ENCODE measurements at regions not wholly inside any gene's neighbourhood (a gene's known extent, or its start where the extent isn't known, plus 50 kb on each side); places are given as distances from the start of the nearest gene placed in this dataset.

DNA sequence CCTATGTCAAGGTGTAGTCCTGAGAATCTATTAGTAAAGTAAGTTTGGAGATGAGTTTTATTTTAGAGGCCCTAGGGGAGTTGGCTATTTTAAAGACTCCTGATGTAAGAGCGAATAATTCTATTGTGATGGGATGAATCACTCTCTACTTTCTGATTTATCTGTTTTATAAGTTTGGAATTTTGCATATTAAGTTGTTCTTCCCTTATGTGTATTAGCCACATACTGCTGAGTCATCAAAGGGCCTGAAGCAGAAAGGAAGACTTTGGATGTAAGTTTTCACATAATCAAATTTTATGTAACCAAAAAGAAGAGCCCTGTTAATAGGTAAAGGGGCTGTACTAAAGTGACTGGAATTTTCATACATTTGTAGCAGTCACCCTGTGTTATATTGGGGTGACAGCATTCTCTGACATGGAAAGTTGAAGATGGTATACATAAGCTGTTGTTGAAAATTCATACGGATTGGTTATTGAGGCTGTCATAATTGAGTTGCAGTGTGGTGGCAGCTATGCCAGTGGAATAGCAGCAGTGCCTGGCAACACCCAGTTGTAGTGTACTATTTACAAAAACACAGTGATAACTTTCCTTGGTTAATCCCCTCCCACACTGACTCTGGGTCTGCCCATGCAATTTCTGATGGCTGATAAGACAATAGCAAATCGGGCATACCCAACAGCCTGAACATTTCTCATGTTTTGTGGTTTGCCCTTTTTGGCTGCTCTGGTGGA is 90.6 kb upstream of the NTM start:
- Mint-ChIP-seq H3K27me3 (no peaks in the 10 kb centered on the region), H3K27ac (no peak overlapping the region), H3K4me1 (no peaks in the 10 kb centered on the region), H3K4me3 (no peak overlapping the region), H3K9me3 (no peaks in the 10 kb centered on the region), H3K36me3 (no peaks in the 10 kb centered on the region)
- CTCF ChIA-PET: no interaction called here
- DNase-seq: no peak

DNA sequence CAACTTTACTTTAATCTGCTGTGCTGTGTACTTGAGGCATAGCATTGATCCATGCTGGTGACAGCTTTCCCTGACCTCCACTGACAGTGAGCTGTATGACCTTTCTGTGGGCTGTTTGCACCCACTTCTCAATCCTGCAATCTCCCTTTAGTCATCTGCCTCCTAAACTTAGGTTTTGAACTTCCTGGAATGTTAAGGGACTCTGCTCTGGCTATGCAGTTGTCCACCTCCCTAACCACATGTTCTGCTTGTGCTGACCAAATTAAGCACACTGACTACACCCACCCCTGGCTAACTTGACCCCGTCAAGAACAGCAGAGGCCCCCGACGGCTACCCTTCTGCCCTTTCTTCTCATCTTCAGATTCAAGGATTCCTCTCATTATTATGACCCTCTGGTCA is 89.1 kb upstream of the NTM start:
- Mint-ChIP-seq H3K36me3 (no peaks in the 10 kb centered on the region), H3K9me3 (no peaks in the 10 kb centered on the region), H3K27me3 (no peaks in the 10 kb centered on the region), H3K4me3 (no peak overlapping the region), H3K4me1 (no peaks in the 10 kb centered on the region), H3K27ac (no peak overlapping the region)
- CTCF ChIA-PET: no interaction called here
- DNase-seq: no peak

DNA sequence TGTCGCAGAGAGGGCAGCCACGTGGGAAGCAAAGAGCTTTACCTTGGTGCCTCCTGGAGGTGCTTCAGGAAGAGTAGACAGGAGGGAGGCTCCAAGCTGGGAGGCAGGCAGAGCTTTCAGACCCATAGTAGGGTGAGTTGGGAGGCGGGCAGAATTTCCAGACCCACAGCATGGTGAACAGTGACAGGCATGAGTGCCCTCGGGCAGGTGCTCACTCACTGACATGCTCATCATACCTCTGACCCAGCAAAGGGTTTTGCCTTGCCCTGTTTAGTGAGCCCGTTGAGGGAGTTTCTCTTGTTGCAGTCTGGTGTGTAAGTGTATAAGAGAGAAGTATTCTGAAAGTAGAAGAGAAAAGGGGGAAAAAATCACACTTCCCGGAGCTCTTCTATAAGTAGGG is 86.4 kb upstream of the NTM start:
- H3K9me3 Mint-ChIP-seq: no peaks in the 10 kb centered on the region
- DNase-seq: no peak
- H3K4me3 Mint-ChIP-seq: no peak overlapping the region
- CTCF ChIA-PET: no interaction called here
- no peaks in the 10 kb centered on the region for H3K27me3 Mint-ChIP-seq
- no peaks in the 10 kb centered on the region for H3K36me3 Mint-ChIP-seq
- H3K27ac Mint-ChIP-seq: no peak overlapping the region
- no peaks in the 10 kb centered on the region for H3K4me1 Mint-ChIP-seq

DNA sequence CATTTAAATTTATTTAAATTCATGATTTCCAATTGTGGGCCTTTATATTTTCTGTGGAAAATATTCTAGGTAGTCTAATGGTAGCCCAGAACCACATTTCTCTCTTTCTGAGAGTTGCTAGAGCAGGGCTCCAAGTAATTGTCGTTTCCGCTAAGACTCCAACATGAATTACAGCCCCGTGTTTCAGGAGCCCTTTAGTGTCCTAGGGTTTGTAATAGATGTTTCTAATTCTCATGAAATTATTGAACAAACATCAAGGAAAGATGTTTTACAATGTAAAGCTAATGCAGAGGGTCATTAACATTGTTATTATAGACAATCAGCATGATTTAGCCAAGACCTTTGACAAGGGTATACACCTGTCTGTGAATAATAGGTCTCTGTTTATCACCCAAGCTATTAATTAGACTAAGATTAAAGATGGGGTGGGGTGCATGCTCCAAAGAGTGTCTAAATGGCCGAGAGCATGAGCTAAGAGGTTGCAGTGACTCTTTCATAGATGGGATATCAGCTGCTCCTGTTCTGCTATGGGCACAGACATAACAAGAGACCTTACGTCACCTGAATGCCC is 81.8 kb upstream of the NTM start:
- Mint-ChIP-seq H3K4me3 (no peak overlapping the region), H3K4me1 (no peaks in the 10 kb centered on the region), H3K27me3 (no peaks in the 10 kb centered on the region), H3K36me3 (no peaks in the 10 kb centered on the region), H3K9me3 (no peaks in the 10 kb centered on the region), H3K27ac (no peak overlapping the region)
- no peak for DNase-seq
- CTCF ChIA-PET: no interaction called here

DNA sequence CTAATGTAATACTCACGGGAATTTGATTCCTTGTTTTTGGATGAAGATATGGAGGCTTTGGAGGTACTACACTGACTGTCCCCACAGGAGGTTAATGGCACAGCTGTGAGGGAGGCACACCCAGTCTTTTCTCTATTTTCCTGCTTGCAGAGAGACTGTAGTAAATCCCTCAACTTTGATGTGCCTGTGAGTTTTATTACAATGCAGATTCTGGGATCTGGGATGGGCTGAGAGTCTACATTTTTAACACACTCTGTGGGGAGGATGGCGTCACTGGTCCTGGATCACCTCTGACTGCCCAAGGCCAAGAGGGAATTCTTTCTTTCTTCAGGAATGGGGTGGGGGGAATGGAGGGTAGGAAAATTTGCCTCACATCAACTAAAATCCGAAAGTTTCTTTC is 80.2 kb upstream of the NTM start:
- Mint-ChIP-seq H3K9me3 (no peaks in the 10 kb centered on the region), H3K4me1 (no peaks in the 10 kb centered on the region), H3K27me3 (no peaks in the 10 kb centered on the region), H3K36me3 (no peaks in the 10 kb centered on the region), H3K27ac (no peak overlapping the region), H3K4me3 (no peak overlapping the region)
- no peak for DNase-seq
- CTCF ChIA-PET: no interaction called here

DNA sequence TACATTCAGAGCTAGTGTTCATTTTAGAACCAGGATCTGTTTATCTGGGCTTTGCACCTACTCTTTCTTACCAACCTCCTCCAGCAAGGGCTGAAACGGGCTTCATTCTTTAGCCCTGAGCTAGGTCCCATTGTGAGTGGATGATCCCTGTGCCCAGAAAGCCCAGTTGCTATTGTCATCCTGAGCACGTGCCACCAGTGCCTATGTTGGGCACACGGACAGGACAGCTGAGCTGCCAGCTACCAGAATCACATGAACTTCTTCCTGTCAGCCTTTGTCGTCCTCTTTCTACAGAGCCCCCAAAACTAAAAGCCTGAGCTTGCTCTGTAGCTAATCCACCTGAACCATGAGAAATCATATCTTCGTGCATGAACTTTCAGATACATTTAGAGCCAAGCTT is 74.4 kb upstream of the NTM start:
- no peak for DNase-seq
- no peak overlapping the region for H3K4me3 Mint-ChIP-seq
- H3K9me3 Mint-ChIP-seq: no peaks in the 10 kb centered on the region
- CTCF ChIA-PET: no interaction called here
- no peaks in the 10 kb centered on the region for H3K36me3 Mint-ChIP-seq
- no peaks in the 10 kb centered on the region for H3K27me3 Mint-ChIP-seq
- no peaks in the 10 kb centered on the region for H3K4me1 Mint-ChIP-seq
- H3K27ac Mint-ChIP-seq: no peak overlapping the region

DNA sequence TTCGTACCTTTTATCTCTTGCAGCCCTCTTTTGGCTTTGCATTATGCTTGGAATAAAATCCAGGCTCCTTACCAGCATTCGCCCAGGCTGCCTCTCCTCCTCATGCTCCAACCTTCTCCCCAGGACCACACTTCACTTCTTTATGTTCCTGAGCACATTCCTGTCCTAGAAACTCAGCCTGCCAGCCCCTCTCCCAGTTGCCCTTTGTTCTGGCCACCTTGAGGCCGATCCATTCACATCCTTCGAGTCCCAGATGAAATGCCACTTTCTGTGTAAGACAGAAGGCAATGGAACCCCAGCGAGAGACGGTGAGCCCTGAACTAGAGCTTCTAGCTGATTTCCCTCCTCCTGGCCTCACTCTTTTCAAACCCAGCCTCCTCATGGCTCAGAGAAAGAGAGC is 73.0 kb upstream of the NTM start:
- CTCF ChIA-PET: interaction anchor here (0.7 kb wide), 1 partner anchor 377 kb away, joined by 3 read pairs; no protein-coding TSS in a partner anchor
- Mint-ChIP-seq H3K4me3 (no peak overlapping the region), H3K27ac (no peak overlapping the region), H3K27me3 (no peaks in the 10 kb centered on the region), H3K4me1 (no peaks in the 10 kb centered on the region), H3K9me3 (no peaks in the 10 kb centered on the region), H3K36me3 (no peaks in the 10 kb centered on the region)
- DNase-seq: no peak

DNA sequence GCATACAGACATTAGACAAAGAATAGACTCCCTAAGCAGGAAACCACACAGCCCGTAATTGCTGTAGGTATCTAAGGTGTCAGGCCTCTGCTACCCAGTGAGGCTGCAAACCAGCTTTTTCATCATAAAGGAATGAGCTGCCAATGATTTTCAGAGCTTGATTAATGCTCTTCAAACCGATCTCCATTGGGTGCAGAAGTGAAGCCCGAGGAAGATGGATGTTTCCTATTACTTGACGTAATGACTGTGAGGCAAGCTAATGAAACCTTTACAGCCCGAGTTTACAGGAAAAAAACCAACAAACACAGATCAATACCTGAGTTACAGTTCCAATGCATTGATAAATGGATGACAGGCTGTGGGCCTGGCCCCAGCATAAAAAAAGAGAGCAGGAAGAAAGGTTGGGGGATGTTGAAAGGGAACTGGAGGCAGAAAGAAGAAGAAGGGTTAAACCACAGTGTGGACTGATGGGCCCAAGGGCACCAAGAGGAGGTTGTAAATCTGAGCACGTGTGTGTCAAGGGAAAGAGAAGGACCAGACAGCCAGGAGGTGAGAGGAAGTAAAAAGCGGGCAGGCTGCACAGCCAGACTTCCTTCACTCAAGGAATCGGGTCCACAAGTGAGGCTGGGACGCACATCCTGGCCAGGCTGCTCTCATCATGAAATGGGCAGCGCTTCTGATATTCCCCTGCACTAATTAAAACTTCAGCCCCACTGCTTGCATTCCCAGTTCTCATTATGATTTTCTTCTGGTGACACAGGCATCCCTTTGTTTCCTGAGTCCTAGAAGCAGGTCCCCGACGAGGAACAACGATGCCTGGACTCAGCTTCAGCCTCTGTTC is 70.6 kb upstream of the NTM start:
- CTCF ChIA-PET: no interaction called here
- DNase-seq: no peak
- Mint-ChIP-seq H3K4me1 (no peaks in the 10 kb centered on the region), H3K36me3 (no peaks in the 10 kb centered on the region), H3K27me3 (no peaks in the 10 kb centered on the region), H3K27ac (no peak overlapping the region), H3K9me3 (no peaks in the 10 kb centered on the region), H3K4me3 (no peak overlapping the region)

DNA sequence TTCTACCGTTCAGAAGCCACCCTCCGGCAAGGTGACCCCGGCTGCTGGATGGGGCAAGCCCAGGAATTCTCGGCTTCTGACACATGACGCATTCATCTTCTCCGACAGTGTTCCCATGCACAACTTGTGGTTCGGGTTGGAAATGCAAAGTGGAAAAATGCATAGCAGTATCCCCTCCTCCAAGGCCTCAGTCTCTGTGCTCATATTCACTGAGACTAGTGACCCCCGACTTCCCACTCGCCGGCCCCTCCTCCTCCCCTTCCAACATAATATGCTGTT is 70.0 kb upstream of the NTM start:
- CTCF ChIA-PET: no interaction called here
- no peaks in the 10 kb centered on the region for H3K27me3 Mint-ChIP-seq
- H3K4me1 Mint-ChIP-seq: no peaks in the 10 kb centered on the region
- no peaks in the 10 kb centered on the region for H3K36me3 Mint-ChIP-seq
- H3K9me3 Mint-ChIP-seq: no peaks in the 10 kb centered on the region
- no peak for DNase-seq
- no peak overlapping the region for H3K4me3 Mint-ChIP-seq
- H3K27ac Mint-ChIP-seq: no peak overlapping the region

DNA sequence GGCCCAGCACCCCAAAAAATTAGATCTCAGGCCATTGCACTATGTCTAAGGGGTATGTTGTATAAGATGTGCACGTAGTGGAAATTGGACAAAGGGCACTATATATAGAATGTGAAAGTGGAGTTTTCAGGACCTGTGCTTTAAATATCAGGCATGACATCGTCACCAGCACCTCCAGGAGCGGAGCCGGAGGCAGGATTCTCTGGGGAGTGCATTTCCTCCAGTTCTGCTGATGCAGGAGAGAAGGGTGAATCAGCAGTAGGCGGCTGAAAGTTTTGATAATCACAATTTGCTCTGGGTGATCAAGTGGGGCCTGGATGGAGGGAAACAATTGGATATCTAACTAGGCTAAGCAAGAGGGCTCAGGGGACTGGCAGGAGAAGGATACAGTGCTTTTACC is 69.1 kb upstream of the NTM start:
- CTCF ChIA-PET: no interaction called here
- no peaks in the 10 kb centered on the region for H3K4me1 Mint-ChIP-seq
- no peaks in the 10 kb centered on the region for H3K9me3 Mint-ChIP-seq
- no peak overlapping the region for H3K4me3 Mint-ChIP-seq
- H3K36me3 Mint-ChIP-seq: no peaks in the 10 kb centered on the region
- DNase-seq: no peak
- H3K27ac Mint-ChIP-seq: no peak overlapping the region
- no peaks in the 10 kb centered on the region for H3K27me3 Mint-ChIP-seq

DNA sequence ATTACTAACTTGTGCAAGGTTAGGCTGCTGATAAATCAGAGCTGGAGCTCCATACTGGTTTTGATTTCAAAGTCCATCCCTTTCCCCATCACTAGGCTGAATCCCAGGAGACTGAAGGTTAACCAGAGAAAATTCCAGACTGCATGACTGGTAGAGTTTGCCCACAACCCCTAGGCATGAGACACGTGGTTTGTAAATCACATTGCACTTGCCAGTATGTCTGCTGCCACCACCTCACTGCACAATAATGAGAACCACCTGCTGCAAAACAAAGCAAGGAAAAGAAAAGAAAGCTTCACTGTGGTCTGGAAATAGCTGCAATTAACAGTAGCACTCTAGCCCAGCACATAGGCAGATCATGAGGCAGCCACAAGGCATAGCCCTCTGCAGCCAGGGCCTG is 67.6 kb upstream of the NTM start:
- H3K36me3 Mint-ChIP-seq: no peaks in the 10 kb centered on the region
- no peaks in the 10 kb centered on the region for H3K9me3 Mint-ChIP-seq
- no peak for DNase-seq
- no peak overlapping the region for H3K27ac Mint-ChIP-seq
- CTCF ChIA-PET: no interaction called here
- no peak overlapping the region for H3K4me3 Mint-ChIP-seq
- H3K27me3 Mint-ChIP-seq: no peaks in the 10 kb centered on the region
- no peaks in the 10 kb centered on the region for H3K4me1 Mint-ChIP-seq

DNA sequence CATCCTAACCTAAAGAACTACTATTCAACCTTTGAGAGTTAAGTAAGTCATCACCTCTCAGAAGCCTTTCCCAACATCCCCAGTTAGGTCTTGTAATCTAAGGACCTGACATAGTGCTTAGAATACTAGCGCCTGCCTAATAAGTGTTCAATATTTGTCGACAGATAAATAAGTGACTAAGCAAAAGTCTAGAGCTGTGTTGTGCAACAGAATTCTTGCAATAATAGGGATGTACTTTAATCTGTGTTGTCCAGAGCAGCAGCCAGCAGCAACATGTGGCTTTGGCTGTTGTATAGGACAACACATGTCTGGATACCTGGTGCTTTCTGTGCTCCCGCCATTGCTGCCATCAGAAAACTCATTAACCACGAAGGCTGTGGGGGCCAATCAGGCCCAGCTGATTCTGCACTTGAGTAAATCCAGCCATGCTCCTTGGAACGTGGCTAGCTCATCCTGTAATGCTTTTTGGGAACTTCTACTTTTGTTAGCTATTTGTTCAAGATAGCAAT is 66.8 kb upstream of the NTM start:
- no peaks in the 10 kb centered on the region for H3K27me3 Mint-ChIP-seq
- H3K27ac Mint-ChIP-seq: no peak overlapping the region
- H3K9me3 Mint-ChIP-seq: no peaks in the 10 kb centered on the region
- H3K4me3 Mint-ChIP-seq: no peak overlapping the region
- H3K4me1 Mint-ChIP-seq: no peaks in the 10 kb centered on the region
- CTCF ChIA-PET: no interaction called here
- H3K36me3 Mint-ChIP-seq: no peaks in the 10 kb centered on the region
- DNase-seq: no peak

DNA sequence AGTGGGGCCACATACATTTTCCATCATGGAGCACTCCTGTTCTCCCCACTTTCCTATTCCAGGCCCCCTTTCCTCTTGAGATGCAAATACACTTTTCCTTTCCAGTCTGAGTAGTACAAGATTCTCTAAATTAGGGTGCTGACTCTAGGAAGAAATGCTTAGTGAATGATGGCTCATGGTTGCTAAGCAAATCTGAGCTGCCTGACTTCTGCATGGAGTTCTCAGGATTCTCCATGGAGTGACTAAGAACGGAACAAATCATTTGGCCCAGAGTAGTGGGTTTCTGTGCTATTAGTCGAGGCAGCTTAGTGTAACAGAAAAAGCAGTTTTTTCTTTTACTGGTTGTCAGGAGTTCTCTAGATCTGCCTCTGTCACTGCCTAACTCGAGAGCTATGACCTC is 65.4 kb upstream of the NTM start:
- CTCF ChIA-PET: interaction anchor here (1.2 kb wide), 1 partner anchor 35 kb away, joined by 3 read pairs; no protein-coding TSS in a partner anchor
- Mint-ChIP-seq H3K4me1 (no peaks in the 10 kb centered on the region), H3K36me3 (no peaks in the 10 kb centered on the region), H3K9me3 (no peaks in the 10 kb centered on the region), H3K27me3 (no peaks in the 10 kb centered on the region), H3K4me3 (no peak overlapping the region), H3K27ac (no peak overlapping the region)
- DNase-seq: no peak

DNA sequence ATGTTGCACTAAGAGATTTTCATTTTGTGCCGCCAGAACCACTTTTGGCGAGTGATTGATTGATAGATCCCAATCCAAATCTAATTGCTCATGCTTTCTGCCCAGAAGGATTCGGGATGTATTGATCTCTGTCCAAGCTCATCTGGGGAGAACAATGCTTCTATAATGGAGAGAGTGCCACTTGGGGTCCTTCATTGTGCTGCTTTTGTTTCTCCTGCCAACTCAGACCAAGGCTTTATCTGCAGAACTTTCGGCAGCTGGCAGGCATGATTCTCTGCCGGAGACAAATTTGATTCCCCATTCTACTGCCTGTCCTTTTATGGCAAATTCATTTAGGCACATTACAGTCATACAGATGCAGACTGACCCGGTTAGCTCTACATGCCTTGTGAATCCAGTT is 62.9 kb upstream of the NTM start:
- Mint-ChIP-seq H3K27me3 (no peaks in the 10 kb centered on the region), H3K4me3 (no peak overlapping the region), H3K36me3 (no peaks in the 10 kb centered on the region), H3K27ac (no peak overlapping the region), H3K4me1 (no peaks in the 10 kb centered on the region), H3K9me3 (no peaks in the 10 kb centered on the region)
- CTCF ChIA-PET: no interaction called here
- DNase-seq: no peak

DNA sequence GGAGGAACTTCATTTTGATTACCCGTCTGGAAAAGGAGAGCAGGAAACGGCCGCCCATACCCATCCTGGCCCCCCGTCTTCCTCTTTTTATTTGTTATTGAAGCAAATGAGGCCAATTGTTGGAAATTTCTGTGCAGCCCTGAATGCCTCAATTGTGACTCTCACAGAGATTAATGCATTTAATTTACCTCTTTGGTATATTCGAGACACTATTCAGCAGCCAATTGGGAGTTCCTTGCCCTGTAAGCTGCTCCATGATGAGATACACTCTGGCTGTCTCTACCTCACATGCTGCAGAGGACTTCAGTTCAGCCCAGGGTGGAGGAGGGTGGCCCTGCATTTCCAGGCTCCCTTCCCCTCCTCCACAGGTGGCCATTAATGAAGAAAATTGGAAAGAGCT is 60.6 kb upstream of the NTM start:
- Mint-ChIP-seq H3K9me3 (peaks cover 1% of the 10 kb centered on the region), H3K27me3 (no peaks in the 10 kb centered on the region), H3K4me1 (no peaks in the 10 kb centered on the region), H3K36me3 (no peaks in the 10 kb centered on the region), H3K27ac (no peak overlapping the region), H3K4me3 (no peak overlapping the region)
- no peak for DNase-seq
- CTCF ChIA-PET: no interaction called here
